ENCODE measurements at regions not wholly inside any gene's neighbourhood (a gene's known extent, or its start where the extent isn't known, plus 50 kb on each side); places are given as distances from the start of the nearest gene placed in this dataset.

DNA sequence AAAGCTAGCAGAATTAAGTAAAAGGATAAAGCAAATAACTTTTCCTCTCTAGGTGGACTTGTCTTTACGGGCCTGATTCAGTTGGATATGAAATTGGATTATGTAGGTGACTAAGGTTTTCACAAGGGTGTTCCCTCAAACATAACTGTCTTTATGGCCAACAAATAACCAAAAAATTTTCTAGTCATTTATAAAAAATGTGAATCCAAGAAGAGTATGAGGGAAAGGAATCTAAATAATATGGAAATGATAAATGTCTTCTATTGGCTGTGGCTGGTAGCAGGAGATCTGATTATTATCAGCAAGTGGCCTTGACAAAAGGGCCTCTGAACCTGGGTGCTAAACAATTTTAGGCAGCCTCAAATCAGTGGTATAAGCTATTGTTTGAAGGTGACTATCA, 594.0 kb upstream of the UBE2E2 start:
- Histone ChIP-seq H3K23me2 (ENCODE audit: low read depth, low read length) (no peaks in the 10 kb centered on the region), H3K79me1 (ENCODE audit: low read depth, low read length) (no peaks in the 10 kb centered on the region), H2BK20ac (ENCODE audit: low read length) (no peak overlapping the region), H4K91ac (replicated peaks; ENCODE audit: insufficient read length, low read length) (no peak overlapping the region), H2AFZ (ENCODE audit: low read length) (no peak overlapping the region), H3K27ac (ENCODE audit: low read depth, low read length) (no peak overlapping the region), H2AK5ac (ENCODE audit: low read depth, low read length) (no peak overlapping the region), H3K4me1 (replicated peaks in 1 of 4; ENCODE audit: control insufficient read depth in 3 of 4, insufficient read depth in 4 of 4, low read length in 3 of 4) (no peaks in the 10 kb centered on the region), H2BK12ac (ENCODE audit: low read depth, low read length) (no peak overlapping the region), H3K9ac (replicated peaks in 1 of 4; ENCODE audit: extremely low read depth in 1 of 4, low read depth in 3 of 4, low read length in 3 of 4) (no peak overlapping the region), H4K20me1 (replicated peaks in 1 of 2; ENCODE audit: control insufficient read depth in 1 of 2, insufficient read depth in 2 of 2, low read length in 2 of 2) (no peaks in the 10 kb centered on the region), H3K27me3 (replicated peaks in 1 of 4; ENCODE audit: control insufficient read depth in 3 of 4, extremely low read depth in 1 of 4, insufficient read depth in 3 of 4, low read length in 3 of 4) (no peaks in the 10 kb centered on the region), H4K5ac (ENCODE audit: insufficient read length, low read depth, low read length) (no peak overlapping the region), H3K18ac (ENCODE audit: extremely low read depth, low read length) (no peak overlapping the region), H3K56ac (replicated peaks; ENCODE audit: insufficient read length, low read depth, low read length) (no peak overlapping the region), H2BK120ac (replicated peaks; ENCODE audit: low read depth, low read length) (no peak overlapping the region), H3K23ac (ENCODE audit: insufficient read length) (no peak overlapping the region), H3K9me3 (ENCODE audit: insufficient read depth in 2 of 2, low read depth in 1 of 2, low read length in 1 of 2) (no peaks in the 10 kb centered on the region), H3K14ac (ENCODE audit: insufficient read length) (no peak overlapping the region), H2BK5ac (ENCODE audit: low read depth, low read length) (no peak overlapping the region), H2BK15ac (ENCODE audit: low read length) (no peak overlapping the region), H3K36me3 (ENCODE audit: control insufficient read depth in 2 of 4, insufficient read depth in 4 of 4, low read length in 3 of 4) (no peaks in the 10 kb centered on the region), H3K79me2 (ENCODE audit: control insufficient read depth in 1 of 2, insufficient read depth in 2 of 2, low read length in 2 of 2) (no peaks in the 10 kb centered on the region), H3K4me2 (ENCODE audit: insufficient read depth in 1 of 2, low read depth in 2 of 2, low read length in 2 of 2) (no peak overlapping the region), H4K8ac (ENCODE audit: extremely low read depth, insufficient read depth, low read length) (no peak overlapping the region), H3K4ac (replicated peaks; ENCODE audit: insufficient read length, low read depth, low read length) (no peak overlapping the region), H3K4me3 (ENCODE audit: extremely low read depth in 1 of 4, insufficient read depth in 2 of 4, low read depth in 3 of 4, low read length in 4 of 4) (no peak overlapping the region)
- TF ChIP-seq HDAC2 (IDR thresholded peaks at IDR 0.05; ENCODE audit: borderline replicate concordance in 1 of 2, low read depth in 2 of 2, low read length in 2 of 2): no peak
- POLR2A ChIA-PET (ENCODE audit: partially characterized antibody): no interaction called here
- WGBS, 2 experiments (ENCODE audit: extremely low coverage in 1 of 2, insufficient coverage in 1 of 2, insufficient read length in 1 of 2, insufficient replicate concordance in 2 of 2, low coverage in 1 of 2, low lambda C conversion rate in 2 of 2, missing lambda C conversion rate in 1 of 2): 94% methylated on average over 1 of the region's 1 CpG; no CpG with 5 or more reads in 1 of the 2 experiments
- FAIRE-seq: no peak
- CTCF ChIA-PET (ENCODE audit: partially characterized antibody): no interaction called here
- no peak for DNase-seq (ENCODE audit: low read depth in 1 of 2, low spot score in 2 of 2)

Measured in H1 (cell line).